ENCODE measurements at regions not wholly inside any gene's neighbourhood (a gene's known extent, or its start where the extent isn't known, plus 50 kb on each side); places are given as distances from the start of the nearest gene placed in this dataset.
"Not testable (repeated sequence)": the region's sequence is repeated elsewhere in the genome, so short reads cannot be mapped to it uniquely, and the experiment has no call there.

- Histone ChIP-seq H3K4me3 (ENCODE audit: low read depth, low read length) (no peak overlapping the region), H3K9ac (ENCODE audit: low read length) (no peak overlapping the region), H3K36me3 (ENCODE audit: control insufficient read depth, insufficient read depth, low read length) (no peaks in the 10 kb centered on the region), H3K27ac (ENCODE audit: low read depth, low read length) (no peak overlapping the region), H3K9me3 (ENCODE audit: control insufficient read depth, insufficient read depth, low read depth, low read length) (no peaks in the 10 kb centered on the region), H3K4me1 (ENCODE audit: control insufficient read depth, insufficient read depth, low read length) (no peaks in the 10 kb centered on the region), H3K27me3 (ENCODE audit: control insufficient read depth, insufficient read depth, low read length) (no peaks in the 10 kb centered on the region)
Measured at GRCh38 chr1:41994195-41994894, 75.6 kb upstream of the HIVEP3 start.

- H3K9ac ChIP-seq (ENCODE audit: low read length): no peak overlapping the region
- no peaks in the 10 kb centered on the region for H3K36me3 ChIP-seq (ENCODE audit: control insufficient read depth, insufficient read depth, low read length)
- no peaks in the 10 kb centered on the region for H3K9me3 ChIP-seq (ENCODE audit: control insufficient read depth, insufficient read depth, low read depth, low read length)
- H3K4me1 ChIP-seq (ENCODE audit: control insufficient read depth, insufficient read depth, low read length): peaks cover 15% of the 10 kb centered on the region
- H3K4me3 ChIP-seq (ENCODE audit: low read depth, low read length): no peak overlapping the region
- no peak overlapping the region for H3K27ac ChIP-seq (ENCODE audit: low read depth, low read length)
- no peaks in the 10 kb centered on the region for H3K27me3 ChIP-seq (ENCODE audit: control insufficient read depth, insufficient read depth, low read length)
Measured at GRCh38 chr1:41983451-41983850, 64.7 kb upstream of the HIVEP3 start.

GRCh38 chr1:41981796-41982195 lies 63.1 kb upstream of the HIVEP3 start:
- Histone ChIP-seq H3K4me3 (ENCODE audit: low read depth, low read length) (no peak overlapping the region), H3K27ac (ENCODE audit: low read depth, low read length) (no peak overlapping the region), H3K9ac (ENCODE audit: low read length) (no peak overlapping the region)

GRCh38 chr1:41980827-41981653 lies 62.3 kb upstream of the HIVEP3 start:
- H3K36me3 ChIP-seq (ENCODE audit: control insufficient read depth, insufficient read depth, low read length): no peaks in the 10 kb centered on the region
- no peak overlapping the region for H3K4me3 ChIP-seq (ENCODE audit: low read depth, low read length)
- peaks cover 15% of the 10 kb centered on the region for H3K4me1 ChIP-seq (ENCODE audit: control insufficient read depth, insufficient read depth, low read length)

More at GRCh38 chr1:41981796-41982195, 63.1 kb upstream of the HIVEP3 start:
- no peaks in the 10 kb centered on the region for H3K9me3 ChIP-seq (ENCODE audit: control insufficient read depth, insufficient read depth, low read depth, low read length)
- peaks cover 15% of the 10 kb centered on the region for H3K4me1 ChIP-seq (ENCODE audit: control insufficient read depth, insufficient read depth, low read length)
- H3K36me3 ChIP-seq (ENCODE audit: control insufficient read depth, insufficient read depth, low read length): no peaks in the 10 kb centered on the region
- H3K27me3 ChIP-seq (ENCODE audit: control insufficient read depth, insufficient read depth, low read length): no peaks in the 10 kb centered on the region

GRCh38 chr1:41978986-41979385 lies 60.3 kb upstream of the HIVEP3 start:
- H3K27ac ChIP-seq (ENCODE audit: low read depth, low read length): no peak overlapping the region
- no peak overlapping the region for H3K9ac ChIP-seq (ENCODE audit: low read length)
- no peaks in the 10 kb centered on the region for H3K27me3 ChIP-seq (ENCODE audit: control insufficient read depth, insufficient read depth, low read length)
- H3K4me3 ChIP-seq (ENCODE audit: low read depth, low read length): no peak overlapping the region
- no peaks in the 10 kb centered on the region for H3K9me3 ChIP-seq (ENCODE audit: control insufficient read depth, insufficient read depth, low read depth, low read length)
- peaks cover 15% of the 10 kb centered on the region for H3K4me1 ChIP-seq (ENCODE audit: control insufficient read depth, insufficient read depth, low read length)
- H3K36me3 ChIP-seq (ENCODE audit: control insufficient read depth, insufficient read depth, low read length): no peaks in the 10 kb centered on the region

More at GRCh38 chr1:41980827-41981653, 62.3 kb upstream of the HIVEP3 start:
- no peak overlapping the region for H3K27ac ChIP-seq (ENCODE audit: low read depth, low read length)
- H3K9ac ChIP-seq (ENCODE audit: low read length): no peak overlapping the region
- no peaks in the 10 kb centered on the region for H3K9me3 ChIP-seq (ENCODE audit: control insufficient read depth, insufficient read depth, low read depth, low read length)
- H3K27me3 ChIP-seq (ENCODE audit: control insufficient read depth, insufficient read depth, low read length): no peaks in the 10 kb centered on the region

- Histone ChIP-seq H3K27ac (ENCODE audit: low read depth, low read length) (no peak overlapping the region), H3K9ac (ENCODE audit: low read length) (no peak overlapping the region), H3K36me3 (ENCODE audit: control insufficient read depth, insufficient read depth, low read length) (no peaks in the 10 kb centered on the region), H3K4me1 (ENCODE audit: control insufficient read depth, insufficient read depth, low read length) (peaks cover 15% of the 10 kb centered on the region), H3K9me3 (ENCODE audit: control insufficient read depth, insufficient read depth, low read depth, low read length) (no peaks in the 10 kb centered on the region), H3K4me3 (ENCODE audit: low read depth, low read length) (no peak overlapping the region), H3K27me3 (ENCODE audit: control insufficient read depth, insufficient read depth, low read length) (no peaks in the 10 kb centered on the region)
Measured at GRCh38 chr1:41977326-41977725, 58.6 kb upstream of the HIVEP3 start.

- no peak overlapping the region for H3K27ac ChIP-seq (ENCODE audit: low read depth, low read length)
- no peaks in the 10 kb centered on the region for H3K27me3 ChIP-seq (ENCODE audit: control insufficient read depth, insufficient read depth, low read length)
- H3K36me3 ChIP-seq (ENCODE audit: control insufficient read depth, insufficient read depth, low read length): no peaks in the 10 kb centered on the region
- peaks cover 10% of the 10 kb centered on the region for H3K4me1 ChIP-seq (ENCODE audit: control insufficient read depth, insufficient read depth, low read length)
- H3K9ac ChIP-seq (ENCODE audit: low read length): no peak overlapping the region
- H3K9me3 ChIP-seq (ENCODE audit: control insufficient read depth, insufficient read depth, low read depth, low read length): no peaks in the 10 kb centered on the region
- no peak overlapping the region for H3K4me3 ChIP-seq (ENCODE audit: low read depth, low read length)
Measured at GRCh38 chr1:41976671-41977070, 57.9 kb upstream of the HIVEP3 start.

- H3K27me3 ChIP-seq (ENCODE audit: control insufficient read depth, insufficient read depth, low read length): no peaks in the 10 kb centered on the region
- no peak overlapping the region for H3K27ac ChIP-seq (ENCODE audit: low read depth, low read length)
- H3K9me3 ChIP-seq (ENCODE audit: control insufficient read depth, insufficient read depth, low read depth, low read length): no peaks in the 10 kb centered on the region
- H3K4me3 ChIP-seq (ENCODE audit: low read depth, low read length): no peak overlapping the region
- peaks cover 4% of the 10 kb centered on the region for H3K4me1 ChIP-seq (ENCODE audit: control insufficient read depth, insufficient read depth, low read length)
- H3K9ac ChIP-seq (ENCODE audit: low read length): no peak overlapping the region
- H3K36me3 ChIP-seq (ENCODE audit: control insufficient read depth, insufficient read depth, low read length): no peaks in the 10 kb centered on the region
Measured at GRCh38 chr1:41975850-41976569, 57.3 kb upstream of the HIVEP3 start.

- Histone ChIP-seq H3K9me3 (ENCODE audit: control insufficient read depth, insufficient read depth, low read depth, low read length) (no peaks in the 10 kb centered on the region), H3K9ac (ENCODE audit: low read length) (no peak overlapping the region), H3K27me3 (ENCODE audit: control insufficient read depth, insufficient read depth, low read length) (no peaks in the 10 kb centered on the region), H3K4me1 (ENCODE audit: control insufficient read depth, insufficient read depth, low read length) (no peaks in the 10 kb centered on the region), H3K27ac (ENCODE audit: low read depth, low read length) (no peak overlapping the region), H3K36me3 (ENCODE audit: control insufficient read depth, insufficient read depth, low read length) (no peaks in the 10 kb centered on the region), H3K4me3 (ENCODE audit: low read depth, low read length) (no peak overlapping the region)
Measured at GRCh38 chr1:41975121-41975520, 56.4 kb upstream of the HIVEP3 start.

- not testable (repeated sequence) for H3K36me3 ChIP-seq (ENCODE audit: control insufficient read depth, insufficient read depth, low read length); H3K4me3 ChIP-seq (ENCODE audit: low read depth, low read length); H3K27ac ChIP-seq (ENCODE audit: low read depth, low read length); H3K9me3 ChIP-seq (ENCODE audit: control insufficient read depth, insufficient read depth, low read depth, low read length); H3K27me3 ChIP-seq (ENCODE audit: control insufficient read depth, insufficient read depth, low read length); H3K9ac ChIP-seq (ENCODE audit: low read length); H3K4me1 ChIP-seq (ENCODE audit: control insufficient read depth, insufficient read depth, low read length)
Measured at GRCh38 chr1:41968557-41968956, 49.8 kb upstream of the HIVEP3 start.

Data from HUES6 (cell line).